ENCODE measurements at regions not wholly inside any gene's neighbourhood (a gene's known extent, or its start where the extent isn't known, plus 50 kb on each side); places are given as distances from the start of the nearest gene placed in this dataset.
"Not testable (repeated sequence)": the region's sequence is repeated elsewhere in the genome, so short reads cannot be mapped to it uniquely, and the experiment has no call there.

GRCh38 chr16:9599415-9600120 lies 508.1 kb downstream of the HAPSTR1 start:
- DNase-seq: no peak

- no peak for DNase-seq
These were observed 510.7 kb downstream of the HAPSTR1 start for GRCh38 chr16:9602189-9602588.

- DNase-seq: no peak
These were observed 511.9 kb downstream of the HAPSTR1 start for GRCh38 chr16:9603316-9603715.

DNA sequence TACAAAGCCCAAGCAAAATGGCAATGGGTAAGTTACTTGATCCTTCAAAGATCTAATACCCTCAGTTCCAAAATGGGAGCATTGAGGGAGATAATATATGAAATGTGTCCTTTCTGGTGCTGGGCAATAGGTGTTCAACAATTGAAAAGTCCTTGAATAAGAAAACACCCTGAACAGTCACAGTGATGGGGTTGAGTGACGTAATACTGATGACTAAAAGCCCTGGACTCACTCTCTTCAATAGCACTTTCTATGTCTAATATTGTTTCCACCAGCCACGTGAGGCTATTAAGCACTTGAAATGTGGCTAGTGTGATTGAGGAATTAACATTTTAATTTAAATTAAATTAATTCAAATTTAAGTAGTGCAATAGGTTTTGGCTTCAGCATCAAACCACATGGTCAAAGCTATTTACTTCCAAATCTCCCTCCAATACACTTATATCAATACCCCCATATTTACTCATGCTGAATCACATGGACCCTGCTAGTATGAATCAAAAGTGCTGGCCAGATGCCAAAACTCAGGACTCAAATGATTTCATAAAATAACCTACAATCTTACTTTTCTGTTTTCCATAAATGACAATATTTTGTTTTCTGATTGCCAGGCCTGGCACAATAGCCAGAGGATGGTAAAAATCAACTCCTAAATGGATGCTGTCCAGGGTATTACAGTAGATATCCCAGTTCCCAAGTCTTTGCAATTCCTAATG lies 516.2 kb downstream of the HAPSTR1 start:
- no peak for DNase-seq

DNA sequence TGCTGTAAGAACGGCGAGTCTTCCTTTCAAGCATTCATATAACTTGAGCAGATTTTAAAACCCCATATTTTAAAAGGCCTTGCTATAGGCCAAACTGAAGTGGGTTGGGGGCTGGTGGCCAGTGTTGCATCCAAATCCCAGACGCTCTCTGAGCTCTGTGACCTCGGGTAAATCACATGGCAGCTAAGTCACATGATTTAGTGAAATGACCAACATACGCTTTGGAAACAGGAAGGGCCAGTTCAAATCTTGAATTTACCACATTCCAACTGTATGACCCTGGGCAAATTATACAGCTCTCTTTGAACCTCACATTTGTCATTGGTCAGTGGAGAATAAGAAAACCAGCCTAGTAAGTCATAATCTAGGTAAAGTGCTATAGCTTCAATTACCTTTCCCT lies 519.3 kb downstream of the HAPSTR1 start:
- DNase-seq: no peak

GRCh38 chr16:9612267-9612666 lies 520.8 kb downstream of the HAPSTR1 start:
- no peak for DNase-seq

DNA sequence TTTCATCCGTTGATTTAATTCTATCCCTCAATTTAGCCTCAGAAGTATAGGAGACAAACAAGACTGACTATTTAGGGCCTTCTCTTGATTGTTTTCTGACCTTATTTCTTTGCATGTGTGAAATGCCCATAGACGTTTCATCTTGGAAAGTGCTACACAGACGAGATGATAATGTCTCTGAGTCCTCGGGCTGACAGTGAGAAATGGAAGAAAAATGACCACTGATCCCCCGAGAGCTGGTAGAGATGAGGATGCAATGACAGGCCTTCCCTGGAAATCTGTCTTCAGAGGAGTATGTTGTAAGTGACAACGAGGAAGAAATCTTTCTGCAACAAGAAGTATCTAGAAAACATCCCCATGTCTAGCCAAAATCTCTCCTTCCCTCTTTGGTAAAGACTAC lies 522.9 kb downstream of the HAPSTR1 start:
- no peak for DNase-seq

DNA sequence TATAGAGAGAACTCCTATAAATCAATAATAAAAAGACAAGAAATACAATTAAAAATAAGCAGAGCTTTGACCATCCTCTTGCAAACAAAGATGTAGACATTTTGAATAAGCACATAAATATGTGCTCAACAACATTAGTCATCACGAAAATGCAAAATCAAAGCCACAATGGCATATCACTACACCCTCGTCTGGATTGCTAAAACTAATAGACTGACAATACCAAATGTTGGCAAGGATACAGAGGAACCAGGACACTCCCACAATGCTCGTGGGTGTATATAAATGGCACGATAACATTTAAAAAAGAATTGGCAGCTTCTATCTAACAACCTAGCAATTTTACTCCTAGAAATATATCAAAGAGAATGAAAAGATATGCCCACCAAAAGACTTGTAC lies 530.8 kb downstream of the HAPSTR1 start:
- DNase-seq: no peak

- no peak for DNase-seq
These were observed 533.7 kb downstream of the HAPSTR1 start for GRCh38 chr16:9625122-9625521.

DNA sequence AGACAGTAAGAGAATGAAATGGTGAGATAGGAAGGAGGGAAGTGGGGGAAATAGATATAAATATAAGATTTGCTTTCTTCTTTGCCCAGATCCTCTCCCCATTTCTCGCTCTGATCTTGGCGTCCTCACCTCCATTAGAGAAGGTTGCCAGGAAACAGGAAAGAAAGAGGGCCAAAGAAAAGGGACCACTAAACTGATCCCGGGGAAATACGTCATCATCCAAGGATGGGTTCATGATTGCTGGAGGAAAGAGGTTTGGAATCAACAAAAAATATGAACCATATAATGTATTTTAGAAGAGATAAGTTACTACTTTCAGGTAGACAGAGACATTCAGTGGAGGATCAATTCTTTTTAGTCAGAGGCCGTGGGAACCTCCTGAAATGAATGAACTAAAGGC lies 536.0 kb downstream of the HAPSTR1 start:
- DNase-seq: no peak

DNA sequence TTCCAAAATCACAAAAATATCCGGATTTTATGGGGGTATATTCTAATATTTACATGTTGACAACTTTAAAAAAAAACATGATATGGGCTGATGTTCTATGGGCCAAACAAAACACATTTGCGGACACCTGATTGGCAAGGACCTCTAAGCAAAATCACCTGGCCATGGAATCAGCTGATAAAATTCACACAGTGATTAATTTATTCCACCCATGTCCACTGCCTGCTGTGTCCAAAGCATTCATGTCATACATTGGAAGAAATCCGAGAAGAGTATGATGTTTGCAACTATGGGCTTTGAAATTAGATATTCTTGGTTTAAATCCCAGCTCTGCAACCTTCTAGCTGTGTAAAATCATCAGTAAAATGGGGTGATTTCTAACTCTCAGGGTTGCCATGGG lies 538.7 kb downstream of the HAPSTR1 start:
- DNase-seq: no peak

DNA sequence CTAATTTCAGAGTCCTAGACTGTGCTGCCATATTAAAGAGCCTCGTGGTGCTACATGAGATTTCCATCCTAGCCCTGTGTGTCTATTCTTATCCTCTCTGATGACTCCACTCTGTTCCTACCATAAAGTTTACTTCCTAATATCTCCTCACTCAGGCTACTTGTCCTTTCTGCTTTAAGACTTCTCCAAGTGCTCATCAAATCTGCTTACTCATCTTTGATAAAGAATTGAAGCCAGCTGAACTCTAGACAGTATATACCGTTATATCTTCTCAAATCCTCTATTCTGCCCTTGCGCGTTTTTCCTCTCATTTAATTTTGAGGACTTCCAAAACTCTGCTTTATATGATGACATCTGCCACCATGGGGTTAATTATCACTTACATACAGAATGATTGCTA lies 539.5 kb downstream of the HAPSTR1 start:
- no peak for DNase-seq

GRCh38 chr16:9633844-9634243 lies 542.4 kb downstream of the HAPSTR1 start:
- DNase-seq: no peak

DNA sequence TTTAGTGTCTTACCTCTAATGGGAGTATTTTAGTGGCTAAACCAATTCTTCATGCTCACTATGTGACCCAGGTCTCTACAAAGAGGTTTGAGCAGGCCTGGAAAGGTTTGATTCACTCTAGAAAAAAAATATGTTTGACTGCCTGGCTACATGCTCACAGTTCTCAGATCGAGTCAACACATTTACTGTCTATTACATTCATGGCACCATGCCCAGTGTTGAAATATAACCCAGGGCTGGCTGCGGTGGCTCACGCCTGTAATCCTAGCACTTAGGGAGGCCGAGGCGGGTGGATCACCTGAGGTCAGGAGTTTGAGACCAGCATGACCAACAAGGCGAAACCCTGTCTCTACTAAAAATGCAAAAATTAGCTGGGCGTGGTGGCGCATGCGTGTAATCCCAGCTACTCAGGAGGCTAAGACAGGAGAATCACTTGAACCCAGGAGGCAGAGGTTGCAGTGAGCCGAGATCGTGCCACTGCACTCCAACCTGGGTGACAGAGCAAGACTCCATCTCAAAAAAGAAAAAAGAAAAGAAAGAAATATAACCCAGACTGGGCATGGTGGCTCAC lies 543.8 kb downstream of the HAPSTR1 start:
- not testable (repeated sequence) for DNase-seq

DNA sequence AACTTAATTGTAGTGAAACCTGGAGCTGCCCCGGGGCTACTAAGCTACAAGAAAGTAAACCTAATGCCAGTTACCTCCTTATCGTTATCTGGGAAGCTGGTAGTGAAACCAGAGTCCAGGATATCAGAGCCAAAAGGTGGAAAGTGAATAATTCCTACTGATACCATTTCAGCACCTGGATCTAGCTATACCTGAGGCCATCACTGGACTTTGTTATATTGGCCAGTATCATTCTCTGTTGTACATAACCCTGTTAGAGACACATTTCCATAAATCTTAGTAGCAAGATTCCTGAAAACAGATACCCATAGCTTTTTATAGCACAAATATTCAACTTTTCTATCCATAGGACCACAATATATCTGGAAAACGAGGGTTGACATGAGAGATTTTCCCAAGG lies 538.0 kb downstream of the GRIN2A start:
- DNase-seq: no peak

DNA sequence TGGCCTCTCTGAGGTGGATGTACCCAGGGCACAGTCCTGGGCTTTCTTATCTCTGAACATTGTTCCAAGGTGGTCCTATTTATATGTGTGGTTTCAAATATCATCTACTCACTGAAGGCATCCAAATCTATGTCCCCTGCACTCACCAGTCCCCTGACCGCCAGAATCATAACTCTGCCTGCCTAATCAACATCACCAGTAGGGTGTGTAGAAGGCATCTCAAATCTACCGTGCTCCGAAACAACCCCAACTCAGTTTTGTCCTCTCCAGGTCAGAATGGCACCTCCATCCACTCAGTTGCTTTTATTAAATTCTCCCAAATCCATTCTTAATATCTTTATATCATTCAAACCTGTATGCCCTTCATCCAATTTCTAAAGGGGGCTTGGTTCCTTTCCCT lies 536.3 kb downstream of the GRIN2A start:
- no peak for DNase-seq

- peak; percentile 5 for DNase-seq
These were observed 534.1 kb downstream of the GRIN2A start for GRCh38 chr16:9647981-9648701.

DNA sequence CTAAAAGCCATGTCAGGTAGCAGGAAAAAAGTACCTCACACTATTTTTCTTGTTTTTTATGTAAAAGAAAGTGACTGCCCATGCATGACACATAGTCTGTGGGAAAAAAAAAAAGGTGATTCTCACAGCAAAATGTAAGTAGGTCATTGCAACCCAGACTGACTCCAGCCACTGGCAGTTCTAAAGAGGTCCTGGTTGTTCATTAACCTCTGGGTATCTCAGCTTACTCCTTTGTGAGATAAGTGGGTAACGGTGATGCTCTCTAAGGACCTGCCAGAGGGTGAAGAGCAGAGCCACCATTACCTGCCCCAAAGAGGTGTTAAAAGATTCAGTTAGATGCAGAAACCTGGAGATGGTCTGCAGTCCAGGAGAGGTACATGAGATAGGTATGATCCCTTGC lies 531.9 kb downstream of the GRIN2A start:
- DNase-seq: no peak

DNA sequence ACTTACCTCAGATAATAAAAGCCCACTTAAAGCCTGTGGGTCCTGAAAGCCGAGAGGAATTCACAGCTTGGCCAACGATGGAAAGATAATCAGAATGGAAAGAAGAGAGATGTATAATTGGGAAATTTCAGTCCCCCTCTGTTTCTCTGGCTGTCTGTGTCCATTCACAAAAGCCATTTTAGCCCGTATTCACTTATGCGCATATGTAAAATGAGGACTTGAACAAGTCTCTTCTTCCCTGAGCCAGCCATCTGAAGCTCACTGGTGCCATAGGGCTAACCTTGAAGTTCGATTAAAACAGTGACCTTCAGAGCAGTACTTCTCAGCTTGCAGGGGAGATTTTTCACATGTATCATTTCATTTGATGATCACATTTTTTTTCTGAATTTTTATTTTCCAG lies 527.2 kb downstream of the GRIN2A start:
- no peak for DNase-seq

DNA sequence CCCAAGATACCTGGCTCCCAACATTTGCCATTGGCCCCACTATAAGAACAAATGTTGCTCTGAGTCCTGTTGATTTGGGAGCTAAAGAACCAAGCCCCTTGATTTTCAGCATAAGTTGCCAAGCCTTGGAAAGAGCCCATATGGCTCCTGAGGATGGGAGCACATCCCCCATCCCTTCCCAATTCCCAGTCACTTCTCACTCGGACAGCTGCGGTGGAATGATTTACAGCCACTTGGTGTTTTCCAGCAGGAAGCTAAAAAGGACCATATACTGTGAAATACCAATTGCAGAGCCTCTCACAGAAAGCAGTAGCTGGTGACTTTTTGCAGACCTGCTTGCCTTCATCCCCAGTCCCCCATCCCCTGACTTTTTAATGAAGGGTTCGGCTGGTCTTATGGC lies 524.6 kb downstream of the GRIN2A start:
- no peak for DNase-seq

DNA sequence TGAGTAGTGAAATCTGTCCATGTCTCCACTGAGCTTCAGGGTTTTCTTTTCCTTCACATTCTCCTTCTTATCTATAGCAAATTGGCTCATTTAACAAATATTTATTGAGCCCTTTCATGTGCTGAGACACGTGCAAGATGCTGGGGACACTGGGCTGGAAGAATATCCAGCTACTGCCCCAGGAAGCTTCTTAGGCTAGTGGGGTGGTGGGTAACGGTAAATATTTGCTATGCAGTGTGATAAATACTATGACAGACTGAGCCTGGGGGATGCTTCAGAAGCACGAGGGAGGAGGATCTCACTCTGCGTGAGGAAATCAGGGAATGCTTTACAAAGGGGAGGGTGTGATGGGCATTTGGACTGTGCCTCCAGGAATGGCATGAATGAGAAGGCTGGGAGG lies 524.1 kb downstream of the GRIN2A start:
- no peak for DNase-seq

DNA sequence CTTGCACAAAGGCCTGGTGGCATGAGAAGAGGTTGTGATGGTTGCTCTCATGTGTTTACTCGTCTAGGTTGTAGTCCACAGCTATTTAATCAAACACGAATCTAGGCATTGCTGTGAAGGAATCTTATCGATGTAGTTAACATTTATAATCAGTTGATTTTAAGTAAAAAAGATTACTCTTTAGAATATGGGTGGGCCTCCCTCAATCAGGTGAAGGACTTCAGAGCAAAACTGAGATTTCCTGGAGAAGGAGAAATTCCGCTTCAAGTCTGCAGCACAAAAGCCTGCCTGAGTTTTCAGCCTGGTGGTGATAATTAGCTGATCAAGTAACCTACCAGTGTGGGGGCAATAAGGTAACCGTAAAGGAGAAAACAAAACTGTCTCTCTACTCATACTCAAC lies 523.6 kb downstream of the GRIN2A start:
- DNase-seq: no peak

DNA sequence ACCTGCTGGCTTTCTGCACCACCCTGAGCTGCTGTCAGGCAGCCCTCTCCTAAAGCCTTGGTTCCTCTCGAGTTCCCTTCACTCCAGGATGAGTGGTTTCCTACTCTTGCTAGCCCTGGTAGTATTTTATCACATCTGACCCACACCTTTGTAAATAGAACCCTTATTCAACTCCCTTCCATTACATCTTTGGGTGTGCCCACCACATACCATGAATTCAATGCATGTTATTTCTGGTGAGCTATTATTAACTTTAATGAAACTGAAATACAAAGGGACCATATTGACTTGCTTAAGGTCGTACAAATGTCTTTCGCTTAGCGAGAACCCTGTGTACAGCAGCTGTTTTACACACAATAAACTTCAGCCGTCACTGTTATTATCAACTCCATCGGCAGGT lies 521.3 kb downstream of the GRIN2A start:
- DNase-seq: no peak
